ENCODE measurements at regions not wholly inside any gene's neighbourhood (a gene's known extent, or its start where the extent isn't known, plus 50 kb on each side); places are given as distances from the start of the nearest gene placed in this dataset.
"Not testable (repeated sequence)": the region's sequence is repeated elsewhere in the genome, so short reads cannot be mapped to it uniquely, and the experiment has no call there.

DNA sequence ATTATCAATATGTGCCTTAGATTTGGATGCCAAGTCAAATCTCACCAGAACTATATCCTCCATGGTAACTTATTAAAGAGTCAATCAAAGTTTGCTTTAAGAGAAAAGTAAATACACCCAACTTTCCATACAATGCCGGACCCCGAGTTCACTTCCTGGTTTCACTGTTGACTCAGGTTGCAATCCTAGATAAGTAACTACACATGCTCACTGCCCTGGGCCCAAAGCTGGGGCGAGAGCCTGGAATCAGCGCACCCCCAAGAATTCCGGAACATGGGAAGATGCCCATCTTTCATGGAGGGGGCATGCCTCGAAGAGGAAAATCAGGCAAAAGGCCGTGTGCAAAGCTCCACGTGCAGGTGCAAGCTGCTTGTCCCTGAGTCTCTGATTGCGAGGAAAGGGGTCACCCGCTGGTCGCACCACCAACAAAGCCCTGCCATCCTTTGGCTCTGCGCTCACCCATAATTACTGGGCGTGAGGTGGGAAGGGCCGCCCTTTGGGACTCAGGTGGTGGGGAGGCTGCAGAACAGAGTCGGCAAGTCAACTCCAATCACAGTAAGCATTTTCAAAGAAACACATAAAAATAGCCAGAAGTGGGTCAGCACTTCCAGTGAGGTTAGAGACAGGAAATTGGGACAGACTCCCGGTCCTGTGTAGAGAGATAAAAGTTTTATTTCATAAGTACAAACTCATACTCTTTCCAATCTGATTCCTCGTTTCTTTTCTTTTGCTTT, 167.7 kb downstream of the TOMM20 start:
- TF ChIP-seq POLR2A (IDR thresholded peaks at IDR 0.05; ENCODE audit: low read depth, low read length) (no peak), POLR2AphosphoS5 (IDR thresholded peaks at IDR 0.05; ENCODE audit: low read depth, low read length) (no peak), TAF1 (IDR thresholded peaks at IDR 0.05; ENCODE audit: borderline replicate concordance, low read depth, low read length) (no peak)
- FAIRE-seq (no peak), DNase-seq (ENCODE audit: insufficient read length) (no peak)

DNA sequence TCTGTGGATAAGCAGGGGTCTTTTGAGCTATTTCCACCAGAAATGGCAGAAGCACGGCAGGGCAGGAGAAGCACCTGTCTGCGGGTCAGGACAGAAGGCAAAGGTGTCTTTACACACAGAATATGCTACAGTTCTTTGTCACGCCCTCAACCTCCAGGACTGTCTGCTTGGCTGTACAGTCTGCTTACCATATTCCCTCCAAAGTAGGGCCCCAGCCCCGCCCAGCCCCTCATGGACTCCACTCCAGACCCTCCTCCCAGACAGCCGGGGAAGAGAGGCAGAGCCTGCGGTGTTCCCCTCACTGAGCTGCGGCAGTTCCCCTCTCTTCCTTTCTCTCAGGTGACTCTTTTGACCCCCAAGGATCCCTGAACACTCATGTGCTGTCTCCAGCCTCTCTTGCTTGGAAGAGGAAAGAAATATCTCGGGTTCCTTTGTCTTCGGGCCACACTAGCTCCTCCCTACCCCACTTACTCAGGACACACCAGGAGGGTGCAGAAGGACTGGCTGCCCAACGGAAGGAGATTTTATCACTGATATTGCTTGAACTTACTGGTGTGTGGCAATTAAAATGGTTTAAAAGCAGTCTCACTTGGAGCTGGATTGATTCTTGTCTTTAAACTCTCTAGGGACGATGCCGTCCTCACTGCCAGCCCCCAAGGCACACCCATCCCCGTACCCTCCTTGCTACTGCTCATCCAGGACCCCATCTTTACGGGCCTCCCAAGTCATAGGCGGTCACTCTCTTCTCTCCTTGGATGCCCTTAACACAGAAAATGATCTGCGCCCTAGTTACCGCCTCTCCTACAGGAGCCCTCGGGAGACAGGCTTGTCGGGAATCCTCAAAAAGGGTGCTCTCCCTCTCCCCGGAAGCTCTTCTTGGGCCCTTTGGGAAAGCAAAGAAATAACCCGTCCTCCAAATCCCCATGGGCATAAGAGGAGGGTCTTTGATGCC, 169.7 kb downstream of the TOMM20 start:
- FAIRE-seq (no peak), DNase-seq (ENCODE audit: insufficient read length) (no peak)
- TF ChIP-seq POLR2A (IDR thresholded peaks at IDR 0.05; ENCODE audit: low read depth, low read length) (no peak), TAF1 (IDR thresholded peaks at IDR 0.05; ENCODE audit: borderline replicate concordance, low read depth, low read length) (no peak)

DNA sequence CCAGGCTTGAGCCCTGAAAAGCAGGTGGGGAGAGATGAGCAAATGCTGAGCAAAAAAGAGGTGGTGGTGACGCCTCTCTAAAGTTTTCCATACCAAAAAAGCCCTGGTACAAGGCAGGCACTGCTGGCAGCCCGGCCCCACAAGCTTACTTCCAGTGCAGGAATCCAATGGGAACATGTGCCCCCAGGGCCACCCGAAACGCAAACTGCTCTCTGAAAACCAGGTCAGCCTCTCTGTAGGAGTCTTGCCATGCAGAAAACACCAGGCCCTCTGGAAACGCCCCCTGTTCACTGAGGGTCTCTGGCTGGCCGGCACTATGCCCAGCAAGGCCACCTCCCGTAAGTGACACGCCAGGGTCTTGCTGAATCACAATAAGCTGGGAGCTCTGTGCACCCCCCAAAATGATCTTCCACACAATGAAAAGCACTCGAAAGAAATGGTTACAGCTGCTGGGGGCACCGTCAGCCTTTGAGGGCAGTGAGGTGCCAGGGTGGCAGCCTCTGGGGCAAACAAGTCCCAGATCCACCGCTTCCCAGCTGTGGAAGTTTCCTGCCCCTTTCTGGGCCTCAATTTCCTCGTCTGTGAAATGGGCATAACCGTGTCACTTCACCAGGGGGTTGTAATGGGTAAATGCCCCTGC, 170.5 kb downstream of the TOMM20 start:
- TF ChIP-seq POLR2A (IDR thresholded peaks at IDR 0.05; ENCODE audit: low read depth, low read length): no peak
- TF ChIP-seq POLR2AphosphoS5 (IDR thresholded peaks at IDR 0.05; ENCODE audit: low read depth, low read length): no peak
- TF ChIP-seq TAF1 (IDR thresholded peaks at IDR 0.05; ENCODE audit: borderline replicate concordance, low read depth, low read length): no peak
- FAIRE-seq (no peak), DNase-seq (ENCODE audit: insufficient read length) (no peak)

DNA sequence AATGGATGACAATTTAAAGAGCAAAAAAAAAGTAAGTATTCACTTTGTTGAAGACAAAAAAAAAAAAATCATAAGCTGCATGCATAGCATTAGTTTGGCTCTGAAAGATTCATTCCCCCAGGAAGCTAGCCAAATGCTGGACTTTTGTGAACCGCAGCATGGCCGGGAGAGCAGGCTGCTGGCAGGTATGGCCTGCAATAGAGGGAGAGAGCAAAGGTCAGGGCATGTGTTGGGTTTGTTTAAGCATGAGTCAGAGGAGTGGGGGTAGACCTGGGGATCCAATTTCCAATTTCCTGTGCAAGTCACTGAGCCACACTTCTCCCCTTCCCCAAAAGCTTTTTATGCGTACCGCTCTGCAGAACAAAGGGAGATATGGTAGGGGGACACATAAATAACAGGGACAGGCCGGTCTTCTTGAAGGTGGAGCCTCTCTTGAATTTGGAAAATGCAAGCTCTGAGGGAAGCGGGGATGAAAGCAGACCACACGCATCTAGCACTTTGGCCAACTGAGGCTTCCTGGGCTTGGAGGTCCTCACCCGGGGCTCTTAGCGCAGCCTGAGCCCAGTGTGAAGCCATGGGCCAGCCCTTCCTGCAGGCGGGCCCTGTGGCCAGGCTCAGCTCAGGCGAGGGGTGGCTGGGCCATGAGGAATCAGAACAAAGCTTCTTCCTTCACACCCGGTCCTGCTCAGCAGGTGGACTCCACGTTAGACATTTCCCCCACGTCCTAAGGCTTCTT, 171.1 kb downstream of the TOMM20 start:
- no peak for TF ChIP-seq POLR2AphosphoS5 (IDR thresholded peaks at IDR 0.05; ENCODE audit: low read depth, low read length)
- TF ChIP-seq POLR2A (IDR thresholded peaks at IDR 0.05; ENCODE audit: low read depth, low read length): no peak
- TF ChIP-seq TAF1 (IDR thresholded peaks at IDR 0.05; ENCODE audit: borderline replicate concordance, low read depth, low read length): no peak
- DNase-seq (ENCODE audit: insufficient read length): no peak
- FAIRE-seq: no peak

DNA sequence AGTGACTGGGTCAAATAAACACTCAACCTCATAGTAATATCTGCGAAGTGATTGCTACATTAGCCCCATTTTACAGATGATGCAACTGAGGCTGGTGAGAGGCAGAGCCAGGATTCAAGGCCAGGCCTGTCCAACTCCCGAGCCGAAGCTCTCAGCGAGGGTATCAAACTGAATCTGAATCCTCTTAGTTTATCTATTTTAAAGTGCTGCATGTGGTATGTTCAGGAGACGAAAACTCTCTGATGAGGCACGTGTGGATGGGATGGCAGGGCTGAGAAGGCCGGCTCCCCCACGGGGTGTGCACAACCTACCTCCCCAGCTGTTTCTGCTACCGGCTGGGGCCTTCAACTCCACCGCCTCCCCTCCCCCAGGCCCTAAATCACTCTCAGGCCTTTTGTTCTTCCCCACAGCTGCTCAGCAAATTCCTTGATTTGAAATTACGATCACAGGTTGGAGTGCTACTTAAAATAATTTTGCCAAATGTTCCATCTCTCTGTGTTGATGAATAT, 171.8 kb downstream of the TOMM20 start:
- DNase-seq (ENCODE audit: insufficient read length): no peak
- TF ChIP-seq TAF1 (IDR thresholded peaks at IDR 0.05; ENCODE audit: borderline replicate concordance, low read depth, low read length) (no peak), POLR2A (IDR thresholded peaks at IDR 0.05; ENCODE audit: low read depth, low read length) (no peak), POLR2AphosphoS5 (IDR thresholded peaks at IDR 0.05; ENCODE audit: low read depth, low read length) (no peak)
- FAIRE-seq: no peak

- TF ChIP-seq POLR2AphosphoS5 (IDR thresholded peaks at IDR 0.05; ENCODE audit: low read depth, low read length) (no peak), TAF1 (IDR thresholded peaks at IDR 0.05; ENCODE audit: borderline replicate concordance, low read depth, low read length) (no peak), POLR2A (IDR thresholded peaks at IDR 0.05; ENCODE audit: low read depth, low read length) (no peak)
- FAIRE-seq (peak; percentile 9), DNase-seq (ENCODE audit: insufficient read length) (no peak)
These were observed 173.4 kb downstream of the TOMM20 start for GRCh38 chr1:234955107-234955731.

GRCh38 chr1:234954613-234955012, 174.0 kb downstream of the TOMM20 start:
- DNase-seq (ENCODE audit: insufficient read length) (no peak), FAIRE-seq (peak; percentile 14)
- TF ChIP-seq POLR2AphosphoS5 (IDR thresholded peaks at IDR 0.05; ENCODE audit: low read depth, low read length): no peak

GRCh38 chr1:234953655-234954405, 174.8 kb downstream of the TOMM20 start:
- TF ChIP-seq POLR2AphosphoS5 (IDR thresholded peaks at IDR 0.05; ENCODE audit: low read depth, low read length): no peak
- no peak for TF ChIP-seq POLR2A (IDR thresholded peaks at IDR 0.05; ENCODE audit: low read depth, low read length)
- TF ChIP-seq TAF1 (IDR thresholded peaks at IDR 0.05; ENCODE audit: borderline replicate concordance, low read depth, low read length): no peak
- DNase-seq (ENCODE audit: insufficient read length) (no peak), FAIRE-seq (no peak)

DNA sequence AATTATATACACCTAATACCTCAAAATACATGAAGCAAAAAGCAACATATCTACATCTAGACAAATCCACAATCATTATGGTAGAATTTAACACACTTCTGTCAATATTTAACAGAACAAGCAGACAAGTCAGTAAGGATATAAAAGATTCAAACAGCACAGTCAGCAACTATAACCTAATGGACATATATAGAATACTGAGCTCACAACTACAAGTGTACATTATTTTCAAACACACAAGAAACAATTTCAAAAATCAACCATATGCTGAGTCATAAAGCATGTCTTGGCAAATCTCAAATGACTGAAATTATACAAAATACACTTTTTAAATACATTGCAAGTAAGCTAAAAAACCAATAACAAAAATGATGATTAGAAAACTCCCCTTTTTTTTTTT, 178.0 kb downstream of the TOMM20 start:
- no peak for TF ChIP-seq POLR2AphosphoS5 (IDR thresholded peaks at IDR 0.05; ENCODE audit: low read depth, low read length)
- FAIRE-seq: no peak
- no peak for DNase-seq (ENCODE audit: insufficient read length)

- FAIRE-seq; DNase-seq (ENCODE audit: insufficient read length): not testable (repeated sequence)
These were observed 179.1 kb downstream of the TOMM20 start for GRCh38 chr1:234949528-234949927.
